ENCODE measurements at regions not wholly inside any gene's neighbourhood (a gene's known extent, or its start where the extent isn't known, plus 50 kb on each side); places are given as distances from the start of the nearest gene placed in this dataset.

DNA sequence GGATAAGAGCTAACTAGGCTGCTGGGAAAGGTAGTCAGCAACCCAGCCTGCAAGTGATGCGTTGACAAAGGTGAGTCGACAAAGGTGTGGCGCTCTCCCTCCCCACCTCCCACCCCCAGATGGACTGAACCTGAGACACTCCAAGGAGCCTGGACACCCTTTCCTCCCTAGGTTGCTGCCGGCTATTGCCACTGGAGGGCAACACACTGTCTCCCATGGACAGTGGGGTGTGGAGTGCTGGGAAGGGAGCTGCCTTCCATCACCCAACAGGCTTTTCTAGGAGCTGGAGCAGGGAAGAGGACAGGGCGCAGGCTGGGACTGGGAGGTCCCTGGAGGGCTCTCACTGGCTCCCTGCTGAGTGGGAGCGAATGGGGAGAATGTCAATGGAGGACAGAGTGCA lies 75.4 kb upstream of the ARAP3 start:
- TF ChIP-seq, protein P1, sequence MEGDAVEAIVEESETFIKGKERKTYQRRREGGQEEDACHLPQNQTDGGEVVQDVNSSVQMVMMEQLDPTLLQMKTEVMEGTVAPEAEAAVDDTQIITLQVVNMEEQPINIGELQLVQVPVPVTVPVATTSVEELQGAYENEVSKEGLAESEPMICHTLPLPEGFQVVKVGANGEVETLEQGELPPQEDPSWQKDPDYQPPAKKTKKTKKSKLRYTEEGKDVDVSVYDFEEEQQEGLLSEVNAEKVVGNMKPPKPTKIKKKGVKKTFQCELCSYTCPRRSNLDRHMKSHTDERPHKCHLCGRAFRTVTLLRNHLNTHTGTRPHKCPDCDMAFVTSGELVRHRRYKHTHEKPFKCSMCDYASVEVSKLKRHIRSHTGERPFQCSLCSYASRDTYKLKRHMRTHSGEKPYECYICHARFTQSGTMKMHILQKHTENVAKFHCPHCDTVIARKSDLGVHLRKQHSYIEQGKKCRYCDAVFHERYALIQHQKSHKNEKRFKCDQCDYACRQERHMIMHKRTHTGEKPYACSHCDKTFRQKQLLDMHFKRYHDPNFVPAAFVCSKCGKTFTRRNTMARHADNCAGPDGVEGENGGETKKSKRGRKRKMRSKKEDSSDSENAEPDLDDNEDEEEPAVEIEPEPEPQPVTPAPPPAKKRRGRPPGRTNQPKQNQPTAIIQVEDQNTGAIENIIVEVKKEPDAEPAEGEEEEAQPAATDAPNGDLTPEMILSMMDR (IDR thresholded peaks at IDR 0.05 in 2 of 3, conservative IDR thresholded peaks at IDR 0.05 in 1 of 3; ENCODE audit: borderline replicate concordance in 1 of 3, insufficient read depth in 1 of 3, low read depth in 2 of 3, low read length in 2 of 3) = peak; percentile 61 to 75 (median 71)
- no peak for TF ChIP-seq SIN3A (IDR thresholded peaks at IDR 0.05; ENCODE audit: low read depth)
- TF ChIP-seq EZH2 (IDR thresholded peaks at IDR 0.05) = no peak
- TF ChIP-seq RAD21 (IDR thresholded peaks at IDR 0.05; ENCODE audit: low read depth) = peak; percentile 85
- no peak for TF ChIP-seq POLR2AphosphoS5 (IDR thresholded peaks at IDR 0.05; ENCODE audit: low read depth, low read length)
- TF ChIP-seq POLR2A (IDR thresholded peaks at IDR 0.05; ENCODE audit: borderline replicate concordance, extremely low read depth, insufficient read depth, insufficient read length) = no peak
- TF ChIP-seq, protein P2, sequence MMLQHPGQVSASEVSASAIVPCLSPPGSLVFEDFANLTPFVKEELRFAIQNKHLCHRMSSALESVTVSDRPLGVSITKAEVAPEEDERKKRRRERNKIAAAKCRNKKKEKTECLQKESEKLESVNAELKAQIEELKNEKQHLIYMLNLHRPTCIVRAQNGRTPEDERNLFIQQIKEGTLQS (IDR thresholded peaks at IDR 0.05) = no peak
- TF ChIP-seq, protein P3, sequence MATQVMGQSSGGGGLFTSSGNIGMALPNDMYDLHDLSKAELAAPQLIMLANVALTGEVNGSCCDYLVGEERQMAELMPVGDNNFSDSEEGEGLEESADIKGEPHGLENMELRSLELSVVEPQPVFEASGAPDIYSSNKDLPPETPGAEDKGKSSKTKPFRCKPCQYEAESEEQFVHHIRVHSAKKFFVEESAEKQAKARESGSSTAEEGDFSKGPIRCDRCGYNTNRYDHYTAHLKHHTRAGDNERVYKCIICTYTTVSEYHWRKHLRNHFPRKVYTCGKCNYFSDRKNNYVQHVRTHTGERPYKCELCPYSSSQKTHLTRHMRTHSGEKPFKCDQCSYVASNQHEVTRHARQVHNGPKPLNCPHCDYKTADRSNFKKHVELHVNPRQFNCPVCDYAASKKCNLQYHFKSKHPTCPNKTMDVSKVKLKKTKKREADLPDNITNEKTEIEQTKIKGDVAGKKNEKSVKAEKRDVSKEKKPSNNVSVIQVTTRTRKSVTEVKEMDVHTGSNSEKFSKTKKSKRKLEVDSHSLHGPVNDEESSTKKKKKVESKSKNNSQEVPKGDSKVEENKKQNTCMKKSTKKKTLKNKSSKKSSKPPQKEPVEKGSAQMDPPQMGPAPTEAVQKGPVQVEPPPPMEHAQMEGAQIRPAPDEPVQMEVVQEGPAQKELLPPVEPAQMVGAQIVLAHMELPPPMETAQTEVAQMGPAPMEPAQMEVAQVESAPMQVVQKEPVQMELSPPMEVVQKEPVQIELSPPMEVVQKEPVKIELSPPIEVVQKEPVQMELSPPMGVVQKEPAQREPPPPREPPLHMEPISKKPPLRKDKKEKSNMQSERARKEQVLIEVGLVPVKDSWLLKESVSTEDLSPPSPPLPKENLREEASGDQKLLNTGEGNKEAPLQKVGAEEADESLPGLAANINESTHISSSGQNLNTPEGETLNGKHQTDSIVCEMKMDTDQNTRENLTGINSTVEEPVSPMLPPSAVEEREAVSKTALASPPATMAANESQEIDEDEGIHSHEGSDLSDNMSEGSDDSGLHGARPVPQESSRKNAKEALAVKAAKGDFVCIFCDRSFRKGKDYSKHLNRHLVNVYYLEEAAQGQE (IDR thresholded peaks at IDR 0.05; ENCODE audit: low read depth) = no peak
- TF ChIP-seq JUND (IDR thresholded peaks at IDR 0.05) = no peak
- no peak for TF ChIP-seq EZH2phosphoT487 (IDR thresholded peaks at IDR 0.05; ENCODE audit: borderline replicate concordance)

Data from HCT116 (cell line).